HG02943 (cell line): ENCODE measurements at regions not wholly inside any gene's neighbourhood (a gene's known extent, or its start where the extent isn't known, plus 50 kb on each side); places are given as distances from the start of the nearest gene placed in this dataset.
"Not testable (repeated sequence)": the region's sequence is repeated elsewhere in the genome, so short reads cannot be mapped to it uniquely, and the experiment has no call there.

Experiments
- ATAC-seq: cut with Tn5 transposase; IDR thresholded peaks from one replicate; pipeline ENCODE4 v1.9.1; 2021; ENCODE audit warnings: mild to moderate bottlenecking, low read depth, moderate library complexity; ENCODE audit not compliant: unreplicated experiment

- no peak for ATAC-seq
These were observed 146.9 kb upstream of the SLC1A3 start for GRCh38 chr5:36459176-36460135.

- no peak for ATAC-seq
These were observed 143.9 kb upstream of the SLC1A3 start for GRCh38 chr5:36462295-36463021.

- not testable (repeated sequence) for ATAC-seq
These were observed 130.5 kb upstream of the SLC1A3 start for GRCh38 chr5:36475942-36476341.

- no peak for ATAC-seq
These were observed 127.6 kb upstream of the SLC1A3 start for GRCh38 chr5:36478646-36479317.

- ATAC-seq, result no peak
These were observed 124.8 kb upstream of the SLC1A3 start for GRCh38 chr5:36481454-36482120.

GRCh38 chr5:36482812-36483211 is 123.6 kb upstream of the SLC1A3 start:
- ATAC-seq, result no peak

- ATAC-seq, result no peak
These were observed 116.9 kb upstream of the SLC1A3 start for GRCh38 chr5:36489505-36489904.

GRCh38 chr5:36491856-36492255 is 114.5 kb upstream of the SLC1A3 start:
- no peak for ATAC-seq

- ATAC-seq, result no peak
These were observed 113.3 kb upstream of the SLC1A3 start for GRCh38 chr5:36492984-36493654.

- no peak for ATAC-seq
These were observed 112.4 kb upstream of the SLC1A3 start for GRCh38 chr5:36494028-36494427.

- no peak for ATAC-seq
These were observed 111.4 kb upstream of the SLC1A3 start for GRCh38 chr5:36494841-36495601.

- no peak for ATAC-seq
These were observed 110.8 kb upstream of the SLC1A3 start for GRCh38 chr5:36495611-36496010.

- ATAC-seq, result no peak
These were observed 109.9 kb upstream of the SLC1A3 start for GRCh38 chr5:36496471-36496870.

- no peak for ATAC-seq
These were observed 103.8 kb upstream of the SLC1A3 start for GRCh38 chr5:36502608-36503007.

GRCh38 chr5:36505021-36505420 is 101.4 kb upstream of the SLC1A3 start:
- ATAC-seq, result no peak

GRCh38 chr5:36507332-36507952 is 99.0 kb upstream of the SLC1A3 start:
- peak; percentile 61 for ATAC-seq

GRCh38 chr5:36508331-36508730 is 98.1 kb upstream of the SLC1A3 start:
- not testable (repeated sequence) for ATAC-seq

GRCh38 chr5:36513647-36514046 is 92.8 kb upstream of the SLC1A3 start:
- not testable (repeated sequence) for ATAC-seq

GRCh38 chr5:36519881-36520280 is 86.5 kb upstream of the SLC1A3 start:
- no peak for ATAC-seq
